ENCODE measurements at regions not wholly inside any gene's neighbourhood (a gene's known extent, or its start where the extent isn't known, plus 50 kb on each side); places are given as distances from the start of the nearest gene placed in this dataset.

- TF ChIP-seq, protein P1, sequence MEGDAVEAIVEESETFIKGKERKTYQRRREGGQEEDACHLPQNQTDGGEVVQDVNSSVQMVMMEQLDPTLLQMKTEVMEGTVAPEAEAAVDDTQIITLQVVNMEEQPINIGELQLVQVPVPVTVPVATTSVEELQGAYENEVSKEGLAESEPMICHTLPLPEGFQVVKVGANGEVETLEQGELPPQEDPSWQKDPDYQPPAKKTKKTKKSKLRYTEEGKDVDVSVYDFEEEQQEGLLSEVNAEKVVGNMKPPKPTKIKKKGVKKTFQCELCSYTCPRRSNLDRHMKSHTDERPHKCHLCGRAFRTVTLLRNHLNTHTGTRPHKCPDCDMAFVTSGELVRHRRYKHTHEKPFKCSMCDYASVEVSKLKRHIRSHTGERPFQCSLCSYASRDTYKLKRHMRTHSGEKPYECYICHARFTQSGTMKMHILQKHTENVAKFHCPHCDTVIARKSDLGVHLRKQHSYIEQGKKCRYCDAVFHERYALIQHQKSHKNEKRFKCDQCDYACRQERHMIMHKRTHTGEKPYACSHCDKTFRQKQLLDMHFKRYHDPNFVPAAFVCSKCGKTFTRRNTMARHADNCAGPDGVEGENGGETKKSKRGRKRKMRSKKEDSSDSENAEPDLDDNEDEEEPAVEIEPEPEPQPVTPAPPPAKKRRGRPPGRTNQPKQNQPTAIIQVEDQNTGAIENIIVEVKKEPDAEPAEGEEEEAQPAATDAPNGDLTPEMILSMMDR (IDR thresholded peaks at IDR 0.05), result no peak
- TF ChIP-seq POLR2AphosphoS5 (IDR thresholded peaks at IDR 0.05) (no peak), EP300 (IDR thresholded peaks at IDR 0.05) (no peak), POLR2A (IDR thresholded peaks at IDR 0.05) (no peak)
These were observed 108.7 kb upstream of the PRLR start for GRCh38 chr5:35339006-35339405.

All from suprapubic skin (tissue), 4 donors.